K562 (cell line): ENCODE measurements at regions not wholly inside any gene's neighbourhood (a gene's known extent, or its start where the extent isn't known, plus 50 kb on each side); places are given as distances from the start of the nearest gene placed in this dataset.

ENCODE experiments used
- ATAC-seq: fragments of 200-7000 bp; cut with Tn5 transposase; 3 replicates; pipeline ENCODE4 v1.9.1; 2020; ENCODE audit warnings: moderate library complexity
- BruUV-seq: library from RNA; stranded (reverse); fragments of 400-500 nt; replicated peaks from 2 replicates; lab custom pipeline; 2021; lab: Mats Ljungman, UMichigan
- CTCF ChIA-PET: fragments of 300-600 bp; formaldehyde crosslinking; extraction: SDS; loops from one replicate; lab custom pipeline; 2021; ENCODE audit warnings: low intra/inter-chr PET ratio; lab: Yijun Ruan, JAX
- POLR2A ChIA-PET: fragments of 300-600, 350-650 bp; sonication (Branson Sonifier 250); formaldehyde crosslinking; extraction: SDS; loops from one replicate; lab custom pipeline; 2021; ENCODE audit warnings: antibody characterized with exemption, inconsistent platforms; lab: Yijun Ruan, JAX
- DNase-seq, 4 experiments: peaks; one replicate each; pipeline versions ENCODE4 v3.0.0 to v3.0.0-alpha.2; 2011 to 2018; ENCODE audit warnings: low spot score in 3 of 4, mixed read lengths in 3 of 4; ENCODE audit errors: extremely low read depth in 1 of 4
- FAIRE-seq: peaks from 2 replicates; lab custom pipeline; 2011; peaks lifted over from hg19 to GRCh38; lab: Jason Lieb, UNC
- H2AFZ ChIP-seq: 2 replicates; pipeline ENCODE4 v1.6.0; 2011; ENCODE audit warnings: low read depth, low read length, control low read depth, inconsistent platforms
- H3K27ac ChIP-seq: fragments of 200-600 bp; 3 replicates; pipeline ENCODE4 v1.8.0; 2011; ENCODE audit warnings: low read depth, mild to moderate bottlenecking, control low read depth, inconsistent platforms, low read length, moderate library complexity, mixed read lengths; ENCODE audit errors: extremely low read depth
- H3K27me3 ChIP-seq, 2 experiments: fragments of 300-600 bp in 1 of 2; 2 replicates in 1 of 2; 3 replicates in 1 of 2; pipeline versions ENCODE4 v1.6.0 to v1.8.0; 2011; ENCODE audit warnings: inconsistent platforms in 2 of 2, low read length in 2 of 2, mild to moderate bottlenecking in 1 of 2, mixed read lengths in 1 of 2, moderate library complexity in 1 of 2; ENCODE audit not compliant: control insufficient read depth in 2 of 2, insufficient read depth in 2 of 2
- H3K36me3 ChIP-seq: fragments of 300-600 bp; 3 replicates; pipeline ENCODE4 v1.8.0; 2011; ENCODE audit warnings: mild to moderate bottlenecking, low read length, inconsistent platforms; ENCODE audit not compliant: control insufficient read depth, insufficient read depth
- H3K4me1 ChIP-seq, 2 experiments: fragments of 200-600 bp in 1 of 2; replicated peaks in 1 of 2; 2 replicates in 1 of 2; 3 replicates in 1 of 2; pipeline versions ENCODE4 v1.5.1 to v1.8.0; 2011; ENCODE audit warnings: inconsistent platforms in 2 of 2, low read length in 2 of 2, mild to moderate bottlenecking in 1 of 2, mixed read lengths in 1 of 2, moderate library complexity in 1 of 2; ENCODE audit not compliant: control insufficient read depth in 2 of 2, insufficient read depth in 2 of 2
- H3K4me2 ChIP-seq: 2 replicates; pipeline ENCODE4 v1.6.1; 2011; ENCODE audit warnings: low read length, control low read depth, inconsistent platforms, mixed read lengths; ENCODE audit not compliant: insufficient read depth
- H3K4me3 ChIP-seq: fragments of 200-600 bp; sonication (generic), shearing (Covaris generic); 2 replicates; pipeline ENCODE4 v1.5.1; 2016; ENCODE audit warnings: control low read depth, inconsistent platforms
- H3K79me2 ChIP-seq: fragments of 200-600 bp; 3 replicates; pipeline ENCODE4 v1.8.0; 2011; ENCODE audit warnings: low read length, inconsistent platforms; ENCODE audit not compliant: control insufficient read depth, insufficient read depth
- H3K9ac ChIP-seq, 2 experiments: 2 replicates each; pipeline versions ENCODE4 v1.6.0 to v1.6.1; 2011; ENCODE audit warnings: low read depth in 2 of 2, low read length in 2 of 2, control low read depth in 1 of 2, inconsistent platforms in 1 of 2, mild to moderate bottlenecking in 1 of 2, mixed read lengths in 1 of 2; ENCODE audit not compliant: insufficient read depth in 1 of 2
- H3K9me1 ChIP-seq: one replicate; pipeline ENCODE4 v1.6.0; 2011; ENCODE audit warnings: inconsistent platforms, mild to moderate bottlenecking, low read length, moderate library complexity; ENCODE audit not compliant: control insufficient read depth, insufficient read depth
- H3K9me3 ChIP-seq: replicated peaks from 2 replicates; pipeline ENCODE4 v1.5.1; 2011; ENCODE audit warnings: low read depth, low read length, inconsistent platforms; ENCODE audit not compliant: control insufficient read depth, insufficient read depth
- H4K20me1 ChIP-seq: replicated peaks from 2 replicates; pipeline ENCODE4 v1.6.1; 2011; ENCODE audit warnings: low read length, inconsistent platforms, mixed read lengths; ENCODE audit not compliant: control insufficient read depth, insufficient read depth
- HMG20B ChIP-seq: fragments of 250-450 bp; sonication (Bioruptor Pico); IDR thresholded peaks from 2 replicates; pipeline ENCODE4 v1.5.0; 2021; ENCODE audit warnings: mild to moderate bottlenecking
- MAFK ChIP-seq: IDR thresholded peaks from 2 replicates; pipeline ENCODE4 v1.6.1; 2011; ENCODE audit warnings: low read length, improper control_type of control experiment
- NFXL1 ChIP-seq: fragments of 450-650 bp; formaldehyde crosslinking; IDR thresholded peaks from 2 replicates; pipeline ENCODE4 v1.4.0; 2021; ENCODE audit warnings: mild to moderate bottlenecking
- SMAD4 ChIP-seq: fragments of 250-450 bp; sonication (Bioruptor Pico); conservative IDR thresholded peaks from 2 replicates; pipeline ENCODE4 v1.8.0; 2021; ENCODE audit warnings: inconsistent platforms, mild to moderate bottlenecking, moderate library complexity
- SMARCA5 ChIP-seq: fragments of 450-650 bp; IDR thresholded peaks from 2 replicates; pipeline ENCODE4 v1.6.1; 2016
- TEAD1 ChIP-seq, 2 experiments: fragments of 450-650 bp in 1 of 2; sonication (generic) in 1 of 2; formaldehyde crosslinking; IDR thresholded peaks; 2 replicates each; pipeline versions ENCODE4 v1.4.0 to v1.8.0; 2020 to 2022; ENCODE audit warnings: mild to moderate bottlenecking in 2 of 2, missing genetic modification reagents in 1 of 2
- ZNF41 ChIP-seq: fragments of 250-450 bp; sonication (Bioruptor Pico); conservative IDR thresholded peaks from 2 replicates; pipeline ENCODE4 v1.4.0; 2020; ENCODE audit warnings: mild to moderate bottlenecking
- WGBS: fragments of 100-300 bp; shearing (Covaris generic); methylation state at CpG from one replicate; pipeline ENCODE4 v1.1.6; 2016; ENCODE audit warnings: low coverage, mixed read lengths; ENCODE audit not compliant: insufficient coverage; ENCODE audit errors: missing lambda C conversion rate; 5-methylcytosine and 5-hydroxymethylcytosine counted together
- in situ Hi-C: fragments of 300-500 bp; cut with MboI; formaldehyde crosslinking; loops from 4 replicates; pipeline ENCODE4 v1.15.0; 2018; ENCODE audit warnings: inconsistent platforms, mixed read lengths
- intact Hi-C: fragments of 100-400 bp; cut with micrococcal nuclease; formaldehyde crosslinking; loops from 2 replicates; pipeline ENCODE4 v1.14.2; 2022
- TF ChIP-seq, protein P1 (sequence below): fragments of 250-450 bp; sonication (Bioruptor Pico); IDR thresholded peaks from 2 replicates; pipeline ENCODE4 v1.8.0; 2021; ENCODE audit warnings: mild to moderate bottlenecking, moderate library complexity
- TF ChIP-seq, protein P2 (sequence below): fragments of 450-650 bp; formaldehyde crosslinking; IDR thresholded peaks from 2 replicates; pipeline ENCODE4 v1.4.0; 2020; ENCODE audit warnings: mild to moderate bottlenecking, moderate library complexity
- TF ChIP-seq, protein P3 (sequence below): fragments of 450-650 bp; IDR thresholded peaks from 2 replicates; pipeline ENCODE4 v1.7.1; 2018; ENCODE audit warnings: mild to moderate bottlenecking, low read depth; ENCODE audit not compliant: partially characterized antibody

DNA sequence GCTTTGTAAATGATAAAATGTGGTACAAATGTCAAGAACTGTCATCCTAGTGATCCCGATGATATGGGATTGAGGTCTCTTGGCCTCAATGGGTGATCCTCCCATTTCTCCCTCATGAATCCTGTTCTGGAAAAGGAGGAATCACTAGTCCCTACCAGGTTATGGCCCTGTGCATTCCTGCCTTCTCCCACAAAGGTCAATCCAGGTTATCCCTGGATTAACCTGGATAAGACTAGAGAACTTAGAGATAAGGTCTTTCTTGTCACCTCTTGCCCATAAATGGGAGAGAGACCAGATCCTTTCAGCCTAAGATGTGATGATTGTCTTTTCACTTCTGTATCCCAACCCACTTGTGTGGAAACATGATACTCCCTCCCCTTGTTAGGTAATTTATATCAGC, 396.7 kb downstream of the BUD13 start:
- no peaks in the 10 kb centered on the region for H3K9me3 ChIP-seq
- no peak for TF ChIP-seq HMG20B (CRISPR knock-in tag)
- TF ChIP-seq SMAD4 (CRISPR knock-in tag): no peak
- TF ChIP-seq TEAD1 (CRISPR knock-in tag; IDR thresholded peaks at IDR 0.05): no peak
- no peak for TF ChIP-seq NFXL1
- TF ChIP-seq SMARCA5: no peak
- TF ChIP-seq, protein P1, sequence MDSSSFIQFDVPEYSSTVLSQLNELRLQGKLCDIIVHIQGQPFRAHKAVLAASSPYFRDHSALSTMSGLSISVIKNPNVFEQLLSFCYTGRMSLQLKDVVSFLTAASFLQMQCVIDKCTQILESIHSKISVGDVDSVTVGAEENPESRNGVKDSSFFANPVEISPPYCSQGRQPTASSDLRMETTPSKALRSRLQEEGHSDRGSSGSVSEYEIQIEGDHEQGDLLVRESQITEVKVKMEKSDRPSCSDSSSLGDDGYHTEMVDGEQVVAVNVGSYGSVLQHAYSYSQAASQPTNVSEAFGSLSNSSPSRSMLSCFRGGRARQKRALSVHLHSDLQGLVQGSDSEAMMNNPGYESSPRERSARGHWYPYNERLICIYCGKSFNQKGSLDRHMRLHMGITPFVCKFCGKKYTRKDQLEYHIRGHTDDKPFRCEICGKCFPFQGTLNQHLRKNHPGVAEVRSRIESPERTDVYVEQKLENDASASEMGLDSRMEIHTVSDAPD: no peak
- TF ChIP-seq MAFK: no peak
- TF ChIP-seq ZNF41: no peak
- TF ChIP-seq, protein P2, sequence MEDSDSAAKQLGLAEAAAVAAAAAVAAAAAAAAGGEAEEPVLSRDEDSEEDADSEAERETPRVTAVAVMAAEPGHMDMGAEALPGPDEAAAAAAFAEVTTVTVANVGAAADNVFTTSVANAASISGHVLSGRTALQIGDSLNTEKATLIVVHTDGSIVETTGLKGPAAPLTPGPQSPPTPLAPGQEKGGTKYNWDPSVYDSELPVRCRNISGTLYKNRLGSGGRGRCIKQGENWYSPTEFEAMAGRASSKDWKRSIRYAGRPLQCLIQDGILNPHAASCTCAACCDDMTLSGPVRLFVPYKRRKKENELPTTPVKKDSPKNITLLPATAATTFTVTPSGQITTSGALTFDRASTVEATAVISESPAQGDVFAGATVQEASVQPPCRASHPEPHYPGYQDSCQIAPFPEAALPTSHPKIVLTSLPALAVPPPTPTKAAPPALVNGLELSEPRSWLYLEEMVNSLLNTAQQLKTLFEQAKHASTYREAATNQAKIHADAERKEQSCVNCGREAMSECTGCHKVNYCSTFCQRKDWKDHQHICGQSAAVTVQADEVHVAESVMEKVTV: no peak
- TF ChIP-seq, protein P3, sequence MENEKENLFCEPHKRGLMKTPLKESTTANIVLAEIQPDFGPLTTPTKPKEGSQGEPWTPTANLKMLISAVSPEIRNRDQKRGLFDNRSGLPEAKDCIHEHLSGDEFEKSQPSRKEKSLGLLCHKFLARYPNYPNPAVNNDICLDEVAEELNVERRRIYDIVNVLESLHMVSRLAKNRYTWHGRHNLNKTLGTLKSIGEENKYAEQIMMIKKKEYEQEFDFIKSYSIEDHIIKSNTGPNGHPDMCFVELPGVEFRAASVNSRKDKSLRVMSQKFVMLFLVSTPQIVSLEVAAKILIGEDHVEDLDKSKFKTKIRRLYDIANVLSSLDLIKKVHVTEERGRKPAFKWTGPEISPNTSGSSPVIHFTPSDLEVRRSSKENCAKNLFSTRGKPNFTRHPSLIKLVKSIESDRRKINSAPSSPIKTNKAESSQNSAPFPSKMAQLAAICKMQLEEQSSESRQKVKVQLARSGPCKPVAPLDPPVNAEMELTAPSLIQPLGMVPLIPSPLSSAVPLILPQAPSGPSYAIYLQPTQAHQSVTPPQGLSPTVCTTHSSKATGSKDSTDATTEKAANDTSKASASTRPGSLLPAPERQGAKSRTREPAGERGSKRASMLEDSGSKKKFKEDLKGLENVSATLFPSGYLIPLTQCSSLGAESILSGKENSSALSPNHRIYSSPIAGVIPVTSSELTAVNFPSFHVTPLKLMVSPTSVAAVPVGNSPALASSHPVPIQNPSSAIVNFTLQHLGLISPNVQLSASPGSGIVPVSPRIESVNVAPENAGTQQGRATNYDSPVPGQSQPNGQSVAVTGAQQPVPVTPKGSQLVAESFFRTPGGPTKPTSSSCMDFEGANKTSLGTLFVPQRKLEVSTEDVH: no peak
- TF ChIP-seq, all 486 proteins: peak for 0
- in situ Hi-C loops (no loop called here), intact Hi-C loops (no loop called here)
- ChIA-PET POLR2A (no interaction called here), CTCF (no interaction called here)
- no peak overlapping the region for H3K4me2 ChIP-seq
- no peak for DNase-seq
- no peaks in the 10 kb centered on the region; the same call in 1 of the 2 replicates for H4K20me1 ChIP-seq
- H3K27me3 ChIP-seq: no peaks in the 10 kb centered on the region
- no peaks in the 10 kb centered on the region for H3K9me1 ChIP-seq
- WGBS: 0% methylated on average over 1 of the region's 1 CpG
- FAIRE-seq: no peak
- H3K9ac ChIP-seq: no peak overlapping the region
- H3K79me2 ChIP-seq: no peaks in the 10 kb centered on the region
- H3K4me1 ChIP-seq: no peaks in the 10 kb centered on the region
- H2AFZ ChIP-seq: no peak overlapping the region
- H3K27ac ChIP-seq: no peak overlapping the region
- no peak overlapping the region for H3K4me3 ChIP-seq
- no peak for ATAC-seq
- H3K36me3 ChIP-seq: no peaks in the 10 kb centered on the region
- BruUV-seq: no TSS peak
